ENCODE measurements at regions not wholly inside any gene's neighbourhood (a gene's known extent, or its start where the extent isn't known, plus 50 kb on each side); places are given as distances from the start of the nearest gene placed in this dataset.

- peak; percentile 24 for DNase-seq (ENCODE audit: low spot score)
Observed at GRCh38 chr3:43180027-43180426, 74.1 kb upstream of the POMGNT2 start.

- DNase-seq (ENCODE audit: low spot score): peak; percentile 14
Observed at GRCh38 chr3:43178891-43179366, 73.0 kb upstream of the POMGNT2 start.

DNA sequence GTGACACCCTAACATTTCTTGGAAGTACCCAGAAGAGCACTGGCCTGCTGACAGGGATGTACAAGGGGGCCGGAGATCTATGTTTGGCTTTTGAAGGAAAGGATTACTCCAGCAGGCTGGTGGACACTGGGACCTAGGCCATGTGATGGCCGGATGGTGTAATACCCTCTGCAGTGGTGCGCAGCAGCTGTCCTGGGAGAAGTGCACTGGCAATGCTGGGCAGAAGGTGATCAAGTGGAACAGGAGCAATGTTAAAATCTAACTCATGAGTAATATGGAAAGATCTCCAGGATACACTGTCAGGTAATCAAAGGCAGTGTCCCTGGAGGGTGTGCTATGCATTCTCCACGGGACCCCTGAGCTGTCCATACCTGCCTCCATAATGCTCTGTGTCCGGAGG lies 71.2 kb upstream of the POMGNT2 start:
- DNase-seq (ENCODE audit: low spot score): no peak

GRCh38 chr3:43176666-43177065 lies 70.8 kb upstream of the POMGNT2 start:
- no peak for DNase-seq (ENCODE audit: low spot score)

GRCh38 chr3:43175541-43175940 lies 69.7 kb upstream of the POMGNT2 start:
- no peak for DNase-seq (ENCODE audit: low spot score)

DNA sequence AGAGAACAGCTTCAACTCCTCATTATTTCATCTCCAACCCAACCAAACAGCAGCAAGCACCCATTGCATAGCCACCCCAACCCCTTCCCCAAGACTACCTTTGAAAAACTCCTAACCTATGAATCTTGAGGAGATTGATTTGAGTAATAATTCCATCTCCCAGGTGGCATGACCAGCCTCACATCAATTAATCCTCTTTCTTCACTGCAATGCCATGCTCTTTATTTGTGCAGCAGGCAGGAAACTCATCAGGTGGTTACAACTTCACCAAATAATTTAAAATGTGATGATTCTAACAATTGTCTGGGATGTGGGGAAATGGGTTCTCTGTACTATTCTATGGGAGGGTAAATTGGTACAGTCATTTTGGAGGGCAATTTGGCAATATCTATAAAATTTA lies 68.1 kb upstream of the POMGNT2 start:
- no peak for DNase-seq (ENCODE audit: low spot score)

DNA sequence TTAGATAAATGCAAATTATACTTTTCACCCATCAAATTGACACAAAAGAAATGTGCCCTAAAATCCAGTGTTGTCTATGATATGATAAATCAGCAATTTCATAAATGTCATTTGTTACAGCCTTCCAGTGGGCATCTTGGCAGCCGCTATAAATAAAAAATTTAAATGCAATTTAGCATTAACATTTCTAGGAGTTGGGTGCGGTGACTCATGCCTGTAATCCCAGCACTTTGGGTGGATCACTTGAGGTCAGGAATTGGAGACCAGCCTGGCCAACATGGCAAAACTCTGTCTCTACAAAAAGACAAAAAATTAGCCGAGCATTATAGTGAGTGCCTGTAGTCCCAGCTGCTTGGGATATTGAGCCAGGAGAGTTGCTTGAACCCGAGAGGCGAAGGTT lies 65.9 kb upstream of the POMGNT2 start:
- DNase-seq (ENCODE audit: low spot score): no peak

DNA sequence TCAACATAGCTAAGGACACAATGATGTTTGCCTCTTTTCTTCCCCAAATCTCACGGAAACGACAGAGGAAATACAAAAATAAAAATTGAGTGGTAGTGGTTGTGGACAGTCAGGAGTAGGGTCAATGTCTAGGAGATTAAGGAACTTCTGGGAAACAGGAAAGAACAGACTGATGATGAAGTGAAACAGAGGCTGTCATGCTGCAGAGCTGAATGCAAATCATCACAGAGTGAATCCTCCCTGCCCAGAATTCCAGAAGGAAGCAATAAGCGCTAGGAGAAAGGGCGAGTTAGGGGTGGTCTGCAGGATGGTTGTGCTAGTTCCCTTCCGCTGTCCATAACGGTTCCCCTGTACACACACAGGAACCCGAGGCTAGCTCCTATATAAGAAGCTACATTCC lies 64.7 kb upstream of the POMGNT2 start:
- DNase-seq (ENCODE audit: low spot score): no peak

GRCh38 chr3:43169987-43170386 lies 64.1 kb upstream of the POMGNT2 start:
- DNase-seq (ENCODE audit: low spot score): no peak

DNA sequence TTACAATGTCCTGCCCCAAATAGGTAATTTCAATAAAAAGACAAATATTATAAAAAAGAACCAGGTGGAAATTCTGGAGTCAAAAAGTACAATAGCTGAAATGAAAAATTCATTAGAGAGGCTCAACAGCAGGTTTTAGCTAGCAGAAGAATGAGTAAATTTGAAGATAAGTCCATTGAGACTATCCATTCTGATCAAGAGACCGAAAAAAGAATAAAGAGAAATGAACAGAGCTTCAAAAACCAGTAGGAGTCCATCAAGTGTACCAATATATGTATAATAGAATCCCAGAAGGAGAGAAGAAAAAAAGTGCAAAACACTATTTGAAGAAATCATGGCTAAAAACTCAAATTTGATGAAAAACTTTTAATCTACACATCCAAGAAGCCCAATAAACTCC lies 60.5 kb upstream of the POMGNT2 start:
- no peak for DNase-seq (ENCODE audit: low spot score)

GRCh38 chr3:43165786-43166185 lies 59.9 kb upstream of the POMGNT2 start:
- no peak for DNase-seq (ENCODE audit: low spot score)

GRCh38 chr3:43163895-43164493 lies 58.1 kb upstream of the POMGNT2 start:
- no peak for DNase-seq (ENCODE audit: low spot score)

DNA sequence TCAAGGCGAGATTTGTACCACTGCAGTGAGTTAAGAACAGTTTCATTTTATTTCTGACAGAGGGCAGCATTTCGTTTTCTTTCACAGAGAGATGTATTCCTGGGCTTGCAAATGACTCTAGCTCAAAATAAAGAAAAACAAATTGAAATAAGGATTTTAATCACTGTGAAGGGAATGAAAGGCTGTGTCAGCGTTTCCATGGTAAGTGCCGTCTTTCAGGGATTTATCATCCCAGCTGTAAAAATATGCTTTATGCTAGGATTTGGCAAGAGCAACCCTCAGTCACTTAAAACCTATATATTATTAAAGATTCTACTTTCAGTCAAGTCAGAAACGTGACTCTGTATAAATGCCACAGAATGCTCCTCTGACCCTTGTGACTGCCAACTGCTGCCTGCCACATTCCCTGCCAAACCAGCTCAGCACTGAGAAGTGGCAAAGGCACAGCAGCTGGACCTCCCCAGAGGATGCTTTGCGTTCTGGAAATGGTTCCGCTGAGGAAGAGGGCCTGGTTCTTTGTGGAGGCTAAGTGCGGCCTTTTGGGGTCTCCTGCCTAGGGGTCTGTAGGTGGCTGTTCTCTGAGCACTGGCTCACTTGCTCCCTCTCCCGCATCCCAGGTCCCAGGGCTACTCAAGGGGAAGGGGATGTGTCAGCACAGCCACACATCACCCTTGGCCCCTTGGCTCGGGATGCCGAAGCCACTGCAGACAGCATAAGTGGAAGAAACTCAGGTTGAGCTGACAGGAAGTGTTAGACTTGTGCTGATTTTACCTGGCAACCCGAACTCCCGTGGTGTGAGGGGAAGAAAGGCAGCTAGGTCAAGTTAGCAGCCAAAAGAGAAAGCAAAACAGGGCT lies 56.6 kb upstream of the POMGNT2 start:
- DNase-seq (ENCODE audit: low spot score): peak; percentile 54

GRCh38 chr3:43161684-43162229 lies 55.9 kb upstream of the POMGNT2 start:
- DNase-seq (ENCODE audit: low spot score): no peak

- no peak for DNase-seq (ENCODE audit: low spot score)
Observed at GRCh38 chr3:43160664-43161063, 54.8 kb upstream of the POMGNT2 start.

DNA sequence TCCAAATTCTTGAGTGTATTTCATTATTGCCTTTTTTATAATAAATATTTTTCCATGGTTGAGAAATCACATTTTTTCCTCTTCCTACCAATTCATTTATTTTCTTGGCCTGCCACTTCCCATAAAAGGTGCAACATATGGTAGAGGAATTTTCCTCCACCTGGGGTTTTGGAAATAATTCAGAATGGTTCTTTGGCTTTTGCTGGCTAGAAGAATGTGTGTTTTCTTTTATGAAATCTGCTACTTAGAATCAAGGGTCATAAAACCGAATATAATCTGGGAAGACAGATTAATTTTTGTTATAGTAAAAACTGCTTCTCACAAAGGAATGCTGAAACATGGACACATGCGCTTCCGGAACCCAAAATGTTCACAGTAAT lies 54.0 kb upstream of the POMGNT2 start:
- DNase-seq (ENCODE audit: low spot score): no peak

GRCh38 chr3:43159131-43159875 lies 53.4 kb upstream of the POMGNT2 start:
- no peak for DNase-seq (ENCODE audit: low spot score)

DNA sequence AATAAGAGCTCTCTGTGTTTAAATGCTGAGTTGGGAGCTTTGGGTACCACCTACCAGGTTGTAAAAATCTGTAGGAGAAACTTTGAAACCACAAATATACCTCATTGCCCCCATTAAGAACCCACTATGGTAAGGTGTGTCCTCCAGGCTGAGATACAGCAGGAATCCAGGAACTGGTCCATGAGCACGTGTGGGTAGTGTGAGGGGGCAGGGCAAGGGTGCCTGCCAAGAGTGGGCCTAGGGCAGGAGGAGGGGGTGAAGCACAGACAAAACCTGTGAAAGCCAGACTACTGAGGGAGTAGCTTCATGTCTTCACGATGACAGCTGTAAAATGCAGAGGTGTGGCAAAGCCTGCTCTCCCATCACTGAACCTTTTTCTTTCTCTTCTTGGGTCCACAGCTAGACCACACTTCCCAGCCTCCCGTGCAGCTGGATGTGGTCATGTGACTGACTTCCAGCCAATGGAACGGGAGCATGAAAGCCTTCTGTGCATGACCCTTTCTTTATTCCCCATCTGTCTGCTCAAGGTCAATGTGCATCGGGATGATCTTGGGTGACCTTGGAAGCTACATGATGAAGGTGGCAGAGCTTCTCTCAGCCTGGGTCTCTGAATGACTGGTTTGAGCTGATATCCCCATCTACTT lies 51.1 kb upstream of the POMGNT2 start:
- DNase-seq (ENCODE audit: low spot score): no peak

- peak; percentile 91 for DNase-seq (ENCODE audit: low spot score)
Observed at GRCh38 chr3:43155464-43156121, 49.7 kb upstream of the POMGNT2 start.
